Skeletal muscle satellite cell (primary cell): ENCODE measurements at regions not wholly inside any gene's neighbourhood (a gene's known extent, or its start where the extent isn't known, plus 50 kb on each side); places are given as distances from the start of the nearest gene placed in this dataset.

Experiments used
- H3K27me3 ChIP-seq: 2 replicates; pipeline ENCODE4 v1.7.0; 2013; ENCODE audit warnings: low read length; ENCODE audit not compliant: control insufficient read depth, insufficient read depth
- H3K36me3 ChIP-seq: 2 replicates; pipeline ENCODE4 v1.7.0; 2013; ENCODE audit warnings: mild to moderate bottlenecking, control low read depth, low read length; ENCODE audit not compliant: insufficient read depth
- H3K4me1 ChIP-seq: 2 replicates; pipeline ENCODE4 v1.7.0; 2013; ENCODE audit warnings: low read length; ENCODE audit not compliant: control insufficient read depth, insufficient read depth
- H3K4me2 ChIP-seq: 2 replicates; pipeline ENCODE4 v1.7.0; 2013; ENCODE audit warnings: mild to moderate bottlenecking, low read length
- H3K4me3 ChIP-seq: 2 replicates; pipeline ENCODE4 v1.7.0; 2013; ENCODE audit warnings: low read length
- H3K9ac ChIP-seq: 2 replicates; pipeline ENCODE4 v1.7.0; 2013; ENCODE audit warnings: mild to moderate bottlenecking, low read depth, low read length, moderate library complexity
- H3K9me3 ChIP-seq: replicated peaks from 2 replicates; pipeline ENCODE4 v1.7.0; 2013; ENCODE audit warnings: mild to moderate bottlenecking, control low read depth, low read length

- Histone ChIP-seq H3K4me3 (no peak overlapping the region), H3K27me3 (no peaks in the 10 kb centered on the region), H3K4me2 (no peak overlapping the region), H3K9me3 (no peaks in the 10 kb centered on the region), H3K4me1 (no peaks in the 10 kb centered on the region), H3K36me3 (no peaks in the 10 kb centered on the region), H3K9ac (no peak overlapping the region)
These were observed 311.5 kb upstream of the MGAT5 start for GRCh38 chr2:133942398-133942797.

GRCh38 chr2:133943108-133943507, 310.8 kb upstream of the MGAT5 start:
- Histone ChIP-seq H3K9ac (no peak overlapping the region), H3K27me3 (no peaks in the 10 kb centered on the region), H3K9me3 (no peaks in the 10 kb centered on the region), H3K4me2 (no peak overlapping the region), H3K36me3 (no peaks in the 10 kb centered on the region), H3K4me1 (no peaks in the 10 kb centered on the region), H3K4me3 (no peak overlapping the region)

- Histone ChIP-seq H3K4me2 (no peak overlapping the region), H3K36me3 (no peaks in the 10 kb centered on the region), H3K4me3 (no peak overlapping the region), H3K9ac (no peak overlapping the region), H3K9me3 (no peaks in the 10 kb centered on the region), H3K4me1 (no peaks in the 10 kb centered on the region), H3K27me3 (no peaks in the 10 kb centered on the region)
These were observed 308.8 kb upstream of the MGAT5 start for GRCh38 chr2:133945089-133945488.

GRCh38 chr2:133947057-133947456, 306.8 kb upstream of the MGAT5 start:
- Histone ChIP-seq H3K27me3 (no peaks in the 10 kb centered on the region), H3K9ac (no peak overlapping the region), H3K9me3 (no peaks in the 10 kb centered on the region), H3K4me3 (no peak overlapping the region), H3K4me1 (no peaks in the 10 kb centered on the region), H3K36me3 (no peaks in the 10 kb centered on the region), H3K4me2 (no peak overlapping the region)

GRCh38 chr2:133948610-133949290, 305.1 kb upstream of the MGAT5 start:
- Histone ChIP-seq H3K36me3 (no peaks in the 10 kb centered on the region), H3K27me3 (no peaks in the 10 kb centered on the region), H3K4me2 (no peak overlapping the region), H3K4me1 (no peaks in the 10 kb centered on the region), H3K9ac (no peak overlapping the region), H3K9me3 (no peaks in the 10 kb centered on the region), H3K4me3 (no peak overlapping the region)

- Histone ChIP-seq H3K4me3 (no peak overlapping the region), H3K36me3 (no peaks in the 10 kb centered on the region), H3K27me3 (no peaks in the 10 kb centered on the region), H3K9ac (no peak overlapping the region), H3K4me2 (no peak overlapping the region), H3K4me1 (no peaks in the 10 kb centered on the region), H3K9me3 (no peaks in the 10 kb centered on the region)
These were observed 304.3 kb upstream of the MGAT5 start for GRCh38 chr2:133949595-133949994.

- no peak overlapping the region for H3K4me3 ChIP-seq
- no peaks in the 10 kb centered on the region for H3K36me3 ChIP-seq
- H3K9me3 ChIP-seq, result no peaks in the 10 kb centered on the region
- no peaks in the 10 kb centered on the region for H3K27me3 ChIP-seq
- H3K4me2 ChIP-seq, result no peak overlapping the region
- H3K9ac ChIP-seq, result no peak overlapping the region
- no peaks in the 10 kb centered on the region for H3K4me1 ChIP-seq
These were observed 302.7 kb upstream of the MGAT5 start for GRCh38 chr2:133951209-133951608.

- Histone ChIP-seq H3K9me3 (no peaks in the 10 kb centered on the region), H3K9ac (no peak overlapping the region), H3K36me3 (no peaks in the 10 kb centered on the region), H3K4me2 (no peak overlapping the region), H3K4me3 (no peak overlapping the region), H3K4me1 (no peaks in the 10 kb centered on the region), H3K27me3 (no peaks in the 10 kb centered on the region)
These were observed 301.5 kb upstream of the MGAT5 start for GRCh38 chr2:133952420-133952819.

- Histone ChIP-seq H3K27me3 (no peaks in the 10 kb centered on the region), H3K36me3 (no peaks in the 10 kb centered on the region), H3K9ac (no peak overlapping the region), H3K4me1 (no peaks in the 10 kb centered on the region), H3K9me3 (no peaks in the 10 kb centered on the region), H3K4me2 (no peak overlapping the region), H3K4me3 (no peak overlapping the region)
These were observed 301.0 kb upstream of the MGAT5 start for GRCh38 chr2:133952896-133953295.

GRCh38 chr2:133953524-133953923, 300.3 kb upstream of the MGAT5 start:
- H3K36me3 ChIP-seq, result no peaks in the 10 kb centered on the region
- no peaks in the 10 kb centered on the region for H3K9me3 ChIP-seq
- H3K9ac ChIP-seq, result no peak overlapping the region
- H3K4me3 ChIP-seq, result no peak overlapping the region
- no peaks in the 10 kb centered on the region for H3K27me3 ChIP-seq
- H3K4me2 ChIP-seq, result no peak overlapping the region
- H3K4me1 ChIP-seq, result no peaks in the 10 kb centered on the region

GRCh38 chr2:133954636-133955035, 299.2 kb upstream of the MGAT5 start:
- H3K36me3 ChIP-seq, result no peaks in the 10 kb centered on the region
- no peak overlapping the region for H3K9ac ChIP-seq
- H3K27me3 ChIP-seq, result no peaks in the 10 kb centered on the region
- no peak overlapping the region for H3K4me3 ChIP-seq
- H3K9me3 ChIP-seq, result no peaks in the 10 kb centered on the region
- no peak overlapping the region for H3K4me2 ChIP-seq
- no peaks in the 10 kb centered on the region for H3K4me1 ChIP-seq

- no peak overlapping the region for H3K4me3 ChIP-seq
- no peak overlapping the region for H3K4me2 ChIP-seq
- no peaks in the 10 kb centered on the region for H3K9me3 ChIP-seq
- no peaks in the 10 kb centered on the region for H3K36me3 ChIP-seq
- H3K27me3 ChIP-seq, result no peaks in the 10 kb centered on the region
- no peaks in the 10 kb centered on the region for H3K4me1 ChIP-seq
- no peak overlapping the region for H3K9ac ChIP-seq
These were observed 298.7 kb upstream of the MGAT5 start for GRCh38 chr2:133955169-133955568.
